Naive thymus-derived CD4-positive, alpha-beta T cell (primary cell): ENCODE measurements at regions not wholly inside any gene's neighbourhood (a gene's known extent, or its start where the extent isn't known, plus 50 kb on each side); places are given as distances from the start of the nearest gene placed in this dataset.

Experiments
- ATAC-seq: fragments of 150-1000 bp; cut with Tn5 transposase; 2 replicates; pipeline ENCODE4 v1.10.0; 2021; ENCODE audit warnings: mild to moderate bottlenecking, moderate library complexity
- CTCF ChIA-PET: fragments of 350-600 bp; sonication (Branson Sonifier 250); formaldehyde crosslinking; loops from one replicate; lab custom pipeline; 2021; ENCODE audit warnings: antibody characterized with exemption; lab: Charles Lee
- POLR2A ChIA-PET: fragments of 350-600 bp; sonication (Branson Sonifier 250); formaldehyde crosslinking; loops from one replicate; lab custom pipeline; 2021; ENCODE audit warnings: antibody characterized with exemption, inconsistent platforms; lab: Charles Lee
- DNase-seq, 9 donors: peaks; one replicate each; pipeline versions ENCODE4 v3.0.0 to v3.0.0-alpha.2; 2020 to 2022; ENCODE audit warnings: mixed read lengths in 1 of 9
- H3K27ac ChIP-seq: one replicate; pipeline ENCODE4 v1.7.0; 2013; ENCODE audit warnings: mild to moderate bottlenecking, low read depth, low read length, moderate library complexity
- H3K27me3 ChIP-seq, 2 donors: one replicate each; pipeline ENCODE4 v1.7.0; 2013; ENCODE audit warnings: low read length in 2 of 2, mild to moderate bottlenecking in 2 of 2, moderate library complexity in 2 of 2; ENCODE audit not compliant: control insufficient read depth in 2 of 2, insufficient read depth in 2 of 2
- H3K36me3 ChIP-seq, 3 experiments: 1 replicate in 2 of 3; 2 replicates in 1 of 3; pipeline ENCODE4 v1.7.0; 2013; ENCODE audit warnings: low read length in 3 of 3, mild to moderate bottlenecking in 3 of 3, moderate library complexity in 1 of 3; ENCODE audit not compliant: insufficient read depth in 3 of 3, control insufficient read depth in 2 of 3
- H3K4me1 ChIP-seq, 2 donors: one replicate each; pipeline ENCODE4 v1.7.0; 2013; ENCODE audit warnings: low read length in 2 of 2, mild to moderate bottlenecking in 2 of 2, moderate library complexity in 1 of 2; ENCODE audit not compliant: control insufficient read depth in 2 of 2, insufficient read depth in 2 of 2
- H3K4me3 ChIP-seq: 2 replicates; pipeline ENCODE4 v1.7.0; 2013; ENCODE audit warnings: mild to moderate bottlenecking, low read length
- H3K9me3 ChIP-seq, 3 experiments: 1 replicate in 2 of 3; 2 replicates in 1 of 3; pipeline ENCODE4 v1.7.0; 2013; ENCODE audit warnings: low read length in 3 of 3; ENCODE audit not compliant: control insufficient read depth in 2 of 3
- H3K27ac Mint-ChIP-seq, 9 donors: one replicate each; pipeline ENCODE4 v1.8.0; 2020 to 2022; ENCODE audit warnings: mixed read lengths in 9 of 9, mild to moderate bottlenecking in 8 of 9, moderate library complexity in 5 of 9, inconsistent platforms in 2 of 9
- H3K27me3 Mint-ChIP-seq, 5 donors: one replicate each; pipeline ENCODE4 v1.8.0; 2021 to 2022; ENCODE audit warnings: mixed read lengths in 5 of 5, mild to moderate bottlenecking in 1 of 5
- H3K36me3 Mint-ChIP-seq, 5 donors: one replicate each; pipeline ENCODE4 v1.8.0; 2020 to 2022; ENCODE audit warnings: mixed read lengths in 5 of 5, mild to moderate bottlenecking in 3 of 5, inconsistent platforms in 1 of 5
- H3K4me1 Mint-ChIP-seq, 7 donors: one replicate each; pipeline ENCODE4 v1.8.0; 2020 to 2022; ENCODE audit warnings: mixed read lengths in 7 of 7, mild to moderate bottlenecking in 3 of 7, inconsistent platforms in 1 of 7
- H3K4me3 Mint-ChIP-seq, 10 donors: one replicate each; pipeline ENCODE4 v1.8.0; 2020 to 2022; ENCODE audit warnings: mild to moderate bottlenecking in 10 of 10, mixed read lengths in 10 of 10, moderate library complexity in 6 of 10, inconsistent platforms in 2 of 10
- H3K9me3 Mint-ChIP-seq, 11 donors: one replicate each; pipeline ENCODE4 v1.8.0; 2020 to 2022; ENCODE audit warnings: mixed read lengths in 11 of 11, mild to moderate bottlenecking in 4 of 11, inconsistent platforms in 1 of 11, moderate library complexity in 1 of 11
- intact Hi-C, 2 donors: fragments of 100-400 bp; cut with micrococcal nuclease; formaldehyde crosslinking; loops; one replicate each; pipeline ENCODE4 v1.15.1; 2023

DNA sequence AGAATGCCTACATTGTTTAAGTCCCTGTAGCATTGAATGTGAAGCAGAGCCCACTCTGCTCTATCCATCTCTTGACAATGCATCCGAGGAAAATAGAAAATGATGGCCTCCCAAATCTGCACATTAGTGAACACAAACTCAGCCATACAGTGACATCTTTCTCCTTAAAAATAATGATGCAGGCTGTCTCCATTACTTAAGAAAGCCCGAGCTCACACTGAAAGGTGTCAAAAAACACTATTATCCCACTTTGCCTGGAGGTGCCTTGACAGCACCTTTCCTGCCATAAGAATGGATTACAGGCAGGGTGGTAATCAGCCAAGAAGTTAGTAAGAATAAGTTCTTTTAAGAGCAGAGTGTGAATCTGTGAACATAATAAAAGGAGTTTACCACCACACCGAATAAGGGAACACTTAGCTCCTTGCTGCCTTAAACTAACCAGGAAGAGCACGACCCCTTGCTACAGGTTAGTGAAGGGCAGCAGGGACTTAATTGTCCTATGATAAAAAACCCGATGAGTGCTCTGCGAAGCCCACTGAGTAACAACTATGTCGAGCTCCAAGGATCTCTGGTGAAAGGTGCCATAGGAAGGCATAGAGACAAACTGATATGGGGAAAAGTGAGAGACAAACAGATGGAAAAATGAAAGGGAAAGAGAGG lies 123.2 kb upstream of the TUSC7 start:
- Mint-ChIP-seq H3K36me3 (no peaks in the 10 kb centered on the region), H3K27ac (no peak overlapping the region)
- CTCF ChIA-PET: no interaction called here

DNA sequence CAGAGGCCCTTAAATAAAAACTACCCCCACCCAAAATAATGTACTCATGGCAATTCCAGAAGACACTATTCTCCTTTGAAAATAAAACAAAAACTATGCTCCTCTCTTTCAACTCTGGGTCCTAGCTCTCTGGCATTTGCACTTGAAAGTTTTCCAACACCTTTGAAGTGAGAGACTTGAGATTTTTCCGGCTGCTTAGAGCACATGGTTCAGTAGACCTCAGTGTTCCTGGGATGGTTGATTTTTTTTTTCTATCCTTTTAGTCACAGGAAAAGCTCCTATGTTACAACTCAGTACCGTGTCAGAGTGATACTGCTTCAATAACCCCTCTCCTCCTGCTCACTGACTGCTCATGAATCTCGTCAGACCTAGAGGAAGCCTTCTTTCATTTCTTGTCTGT lies 118.3 kb upstream of the TUSC7 start:
- H3K27me3 Mint-ChIP-seq: no peaks in the 10 kb centered on the region
- Histone ChIP-seq H3K4me3 (no peak overlapping the region), H3K9me3 (no peaks in the 10 kb centered on the region), H3K36me3 (no peaks in the 10 kb centered on the region), H3K27ac (no peak overlapping the region), H3K4me1 (no peaks in the 10 kb centered on the region), H3K27me3 (no peaks in the 10 kb centered on the region)
- H3K9me3 Mint-ChIP-seq: peaks cover 0 to 12% (median 3%) of the 10 kb centered on the region in 11 donors
- POLR2A ChIA-PET: no interaction called here
- no peak overlapping the region for H3K4me3 Mint-ChIP-seq
- H3K27ac Mint-ChIP-seq: no peak overlapping the region
- ATAC-seq (no peak), DNase-seq (no peak)
- no peaks in the 10 kb centered on the region for H3K36me3 Mint-ChIP-seq
- intact Hi-C loops: no loop called here
- no peaks in the 10 kb centered on the region for H3K4me1 Mint-ChIP-seq
- CTCF ChIA-PET: no interaction called here

More for the DNA sequence above, 123.2 kb upstream of the TUSC7 start:
- DNase-seq (no peak), ATAC-seq (no peak)
- Histone ChIP-seq H3K4me3 (no peak overlapping the region), H3K36me3 (no peaks in the 10 kb centered on the region), H3K27me3 (no peaks in the 10 kb centered on the region), H3K27ac (no peak overlapping the region), H3K9me3 (no peaks in the 10 kb centered on the region), H3K4me1 (no peaks in the 10 kb centered on the region)
- H3K9me3 Mint-ChIP-seq: peaks cover 0 to 15% (median 4%) of the 10 kb centered on the region in 11 donors
- no peak overlapping the region for H3K4me3 Mint-ChIP-seq
- H3K27me3 Mint-ChIP-seq: no peaks in the 10 kb centered on the region
- intact Hi-C loops: no loop called here
- no peaks in the 10 kb centered on the region for H3K4me1 Mint-ChIP-seq
- POLR2A ChIA-PET: no interaction called here

DNA sequence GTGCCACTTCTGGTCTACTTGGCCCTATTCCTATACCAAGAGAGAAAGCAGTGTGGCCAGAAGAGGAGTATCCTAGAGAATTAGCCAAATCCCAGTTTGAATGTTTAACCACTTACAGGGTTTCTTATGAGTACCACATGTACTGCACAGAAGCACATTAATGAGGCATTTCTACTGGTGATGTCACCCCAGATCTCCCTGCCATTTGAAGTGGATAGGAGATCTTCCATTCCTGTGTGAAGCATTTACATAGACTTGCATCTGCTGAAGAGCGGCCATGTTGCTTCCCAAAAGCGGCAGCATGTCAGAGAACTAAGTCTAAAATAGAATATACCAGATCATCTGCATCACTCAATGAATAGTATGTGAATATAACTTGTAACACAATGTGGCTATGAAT lies 108.4 kb upstream of the TUSC7 start:
- CTCF ChIA-PET: no interaction called here
- intact Hi-C loops: no loop called here
- Histone ChIP-seq H3K4me3 (no peak overlapping the region), H3K9me3 (no peaks in the 10 kb centered on the region), H3K27me3 (no peaks in the 10 kb centered on the region), H3K27ac (no peak overlapping the region), H3K36me3 (no peaks in the 10 kb centered on the region), H3K4me1 (no peaks in the 10 kb centered on the region)
- no peak overlapping the region for H3K4me3 Mint-ChIP-seq
- DNase-seq (no peak), ATAC-seq (no peak)
- H3K27me3 Mint-ChIP-seq: no peaks in the 10 kb centered on the region
- POLR2A ChIA-PET: no interaction called here
- H3K9me3 Mint-ChIP-seq: peaks cover 0 to 15% (median 0%) of the 10 kb centered on the region in 11 donors
- H3K36me3 Mint-ChIP-seq: no peaks in the 10 kb centered on the region
- no peaks in the 10 kb centered on the region for H3K4me1 Mint-ChIP-seq
- no peak overlapping the region for H3K27ac Mint-ChIP-seq

DNA sequence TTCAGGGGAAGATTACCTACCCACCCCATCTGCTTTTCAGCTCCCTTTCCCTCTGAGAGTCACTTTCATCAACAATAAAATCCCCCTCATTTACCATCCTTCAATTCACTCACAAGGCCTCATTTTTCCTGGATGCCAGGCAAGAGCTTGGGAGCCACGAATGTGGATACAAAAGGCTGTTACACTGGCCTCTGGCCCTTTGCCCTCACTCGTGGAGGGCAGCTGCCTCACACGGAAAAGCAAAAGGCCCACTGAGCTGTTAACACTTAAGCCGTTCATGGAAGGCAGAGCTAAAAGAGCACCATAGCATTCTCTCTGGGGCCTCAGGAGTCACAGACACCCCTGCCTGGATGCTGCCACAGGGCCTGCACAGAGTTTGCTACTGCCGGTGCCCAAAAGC lies 102.4 kb upstream of the TUSC7 start:
- no peak overlapping the region for H3K4me3 Mint-ChIP-seq
- no peak overlapping the region for H3K4me3 ChIP-seq
- CTCF ChIA-PET: no interaction called here

DNA sequence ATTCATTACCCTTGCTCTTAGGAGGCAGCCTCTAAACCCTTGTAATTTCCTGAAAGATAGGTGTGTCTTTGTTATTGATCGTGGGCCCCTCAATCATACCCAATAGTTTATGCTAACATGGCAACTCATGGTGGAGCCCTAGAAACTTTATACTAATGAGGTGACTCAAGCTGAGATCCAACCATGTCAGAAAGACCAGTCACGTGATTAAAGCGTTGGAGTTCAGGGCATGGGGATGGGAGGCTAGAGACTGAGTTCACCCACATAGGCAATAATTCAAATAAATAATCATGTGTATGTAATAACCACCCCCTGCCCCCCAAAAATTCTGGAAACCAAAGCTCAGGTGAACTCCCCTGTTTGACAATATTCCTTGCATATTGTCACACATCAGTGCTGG lies 99.5 kb upstream of the TUSC7 start:
- Histone ChIP-seq H3K36me3 (no peaks in the 10 kb centered on the region), H3K27me3 (no peaks in the 10 kb centered on the region), H3K4me1 (no peaks in the 10 kb centered on the region), H3K9me3 (no peaks in the 10 kb centered on the region), H3K27ac (no peak overlapping the region), H3K4me3 (no peak overlapping the region)
- intact Hi-C loops: no loop called here
- no peak for DNase-seq
- Mint-ChIP-seq H3K27ac (no peak overlapping the region), H3K4me3 (no peak overlapping the region), H3K27me3 (no peaks in the 10 kb centered on the region), H3K36me3 (no peaks in the 10 kb centered on the region), H3K9me3 (peaks cover 0 to 14% (median 5%) of the 10 kb centered on the region in 11 donors), H3K4me1 (no peaks in the 10 kb centered on the region)
- CTCF ChIA-PET: interaction anchor here (0.6 kb wide), 1 partner anchor 121 kb away, joined by 3 read pairs; no protein-coding TSS in a partner anchor
- POLR2A ChIA-PET: no interaction called here
- ATAC-seq: no peak

More for the DNA sequence above, 102.4 kb upstream of the TUSC7 start:
- POLR2A ChIA-PET: no interaction called here
- Histone ChIP-seq H3K36me3 (no peaks in the 10 kb centered on the region), H3K9me3 (no peaks in the 10 kb centered on the region), H3K27ac (no peak overlapping the region), H3K27me3 (no peaks in the 10 kb centered on the region), H3K4me1 (no peaks in the 10 kb centered on the region)
- Mint-ChIP-seq H3K27me3 (no peaks in the 10 kb centered on the region), H3K36me3 (no peaks in the 10 kb centered on the region), H3K4me1 (no peaks in the 10 kb centered on the region), H3K27ac (no peak overlapping the region), H3K9me3 (peaks cover 0 to 19% (median 7%) of the 10 kb centered on the region in 11 donors)
- intact Hi-C loops: no loop called here
- DNase-seq (no peak), ATAC-seq (no peak)

DNA sequence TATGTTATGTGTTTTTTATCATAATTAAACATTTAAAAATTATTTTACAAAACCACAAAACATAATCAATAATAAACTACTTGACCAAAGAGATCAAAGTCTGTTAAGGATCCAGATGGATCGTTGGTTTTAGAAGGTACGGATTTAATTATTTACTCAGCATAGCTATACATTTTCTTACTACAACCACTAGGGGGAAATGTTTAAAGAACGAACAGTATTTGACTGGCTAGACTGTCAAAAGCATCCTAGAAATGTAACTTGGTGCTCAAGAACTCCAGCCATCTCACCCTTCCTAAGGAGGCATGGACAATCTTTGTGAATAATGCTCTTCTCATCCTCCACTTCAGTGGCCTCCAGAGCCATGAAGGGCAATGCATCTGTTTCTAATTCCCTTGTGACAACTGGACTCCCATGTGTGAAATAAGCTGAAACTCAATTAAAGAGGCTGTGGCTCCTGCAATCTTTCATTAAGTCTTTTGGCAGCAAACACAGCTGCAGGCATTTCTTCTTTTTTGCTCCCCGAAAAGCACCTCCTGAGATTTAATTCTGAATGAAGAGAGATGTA lies 94.7 kb upstream of the TUSC7 start:
- H3K4me1 ChIP-seq: no peaks in the 10 kb centered on the region
- H3K4me1 Mint-ChIP-seq: no peaks in the 10 kb centered on the region
- H3K27me3 Mint-ChIP-seq: no peaks in the 10 kb centered on the region
- ATAC-seq (no peak), DNase-seq (no peak)
- no peak overlapping the region for H3K4me3 Mint-ChIP-seq
- no peaks in the 10 kb centered on the region for H3K36me3 Mint-ChIP-seq
- no peaks in the 10 kb centered on the region for H3K27me3 ChIP-seq
- H3K9me3 ChIP-seq: no peaks in the 10 kb centered on the region
- H3K36me3 ChIP-seq: no peaks in the 10 kb centered on the region
- ChIA-PET CTCF (no interaction called here), POLR2A (no interaction called here)
- no peak overlapping the region for H3K27ac Mint-ChIP-seq
- no peak overlapping the region for H3K27ac ChIP-seq
- no peak overlapping the region for H3K4me3 ChIP-seq
- H3K9me3 Mint-ChIP-seq: peaks cover 0 to 14% (median 2%) of the 10 kb centered on the region in 11 donors
- intact Hi-C loops: no loop called here

DNA sequence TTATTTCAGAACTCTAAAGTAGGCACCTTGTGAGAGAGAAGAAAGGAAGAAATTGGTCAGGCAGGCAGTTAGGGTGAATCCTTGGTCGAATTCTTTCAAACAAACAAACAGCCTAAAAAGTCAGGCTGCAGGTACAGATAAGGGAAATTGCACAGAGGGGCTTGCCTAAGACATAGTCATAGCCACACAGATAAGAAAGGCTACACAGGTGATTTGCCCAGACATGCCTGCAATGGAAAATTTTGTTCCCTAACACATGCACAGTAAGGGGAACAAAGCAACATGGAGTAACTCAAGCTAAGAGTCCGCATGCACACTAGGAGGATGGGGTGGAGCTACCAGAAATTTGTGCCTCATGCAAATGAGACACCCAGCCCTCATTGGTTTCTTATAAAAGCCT lies 91.4 kb upstream of the TUSC7 start:
- Histone ChIP-seq H3K27ac (no peak overlapping the region), H3K36me3 (no peaks in the 10 kb centered on the region), H3K27me3 (no peaks in the 10 kb centered on the region), H3K4me1 (no peaks in the 10 kb centered on the region), H3K4me3 (no peak overlapping the region), H3K9me3 (no peaks in the 10 kb centered on the region)
- ChIA-PET POLR2A (no interaction called here), CTCF (no interaction called here)
- no peaks in the 10 kb centered on the region for H3K27me3 Mint-ChIP-seq
- H3K4me1 Mint-ChIP-seq: no peaks in the 10 kb centered on the region
- peaks cover 0 to 29% (median 5%) of the 10 kb centered on the region in 11 donors for H3K9me3 Mint-ChIP-seq
- intact Hi-C loops: no loop called here
- no peak for DNase-seq
- no peaks in the 10 kb centered on the region for H3K36me3 Mint-ChIP-seq
- H3K27ac Mint-ChIP-seq: no peak overlapping the region
- ATAC-seq: no peak
- H3K4me3 Mint-ChIP-seq: no peak overlapping the region
